Body of pancreas (tissue), 4 donors: ENCODE measurements at regions not wholly inside any gene's neighbourhood (a gene's known extent, or its start where the extent isn't known, plus 50 kb on each side); places are given as distances from the start of the nearest gene placed in this dataset.

Experiments used
- ATAC-seq: fragments of 150-250 bp; one replicate; pipeline ENCODE4 v1.9.1; 2016
- DNase-seq, 4 donors: peaks; one replicate each; pipeline ENCODE4 v3.0.0-alpha.2; 2019
- H3K27ac ChIP-seq, 4 donors: fragments of 200-600 bp; sonication (generic); 1 replicate in 3 of 4; 2 replicates in 1 of 4; pipeline versions ENCODE4 v1.5.1 to v1.6.1; 2016 to 2019; ENCODE audit warnings: mild to moderate bottlenecking in 1 of 4, mixed read lengths in 1 of 4, moderate library complexity in 1 of 4
- H3K27me3 ChIP-seq, 2 donors: fragments of 200-600 bp; sonication (generic); one replicate each; pipeline ENCODE4 v1.6.0; 2016; ENCODE audit warnings: mild to moderate bottlenecking in 1 of 2
- H3K36me3 ChIP-seq, 2 donors: fragments of 200-600 bp; sonication (generic); replicated peaks in 1 of 2; 2 replicates each; pipeline ENCODE4 v1.5.1; 2016; ENCODE audit warnings: low read depth in 2 of 2; ENCODE audit not compliant: insufficient read depth in 1 of 2
- H3K4me1 ChIP-seq: fragments of 200-600 bp; sonication (generic); one replicate; pipeline ENCODE4 v1.6.0; 2016
- H3K4me3 ChIP-seq, 2 donors: fragments of 200-600 bp; sonication (generic); 1 replicate in 1 of 2; 2 replicates in 1 of 2; pipeline ENCODE4 v1.5.1; 2016 to 2019
- H3K9me3 ChIP-seq, 3 donors: fragments of 200-600 bp; sonication (generic); 1 replicate in 2 of 3; 2 replicates in 1 of 3; pipeline ENCODE4 v1.5.1; 2016
- CTCF ChIP-seq, 7 experiments: fragments of 450-650 bp in 4 of 7; fragments of 200-600 bp in 3 of 7; sonication (generic) in 3 of 7; IDR thresholded peaks; one replicate each; pipeline ENCODE4 v1.5.1; 2016 to 2019; ENCODE audit warnings: antibody characterized with exemption in 7 of 7
- POLR2A ChIP-seq, 3 donors: fragments of 450-650 bp; IDR thresholded peaks; one replicate each; pipeline ENCODE4 v1.6.1; 2016; ENCODE audit warnings: antibody characterized with exemption in 3 of 3, mild to moderate bottlenecking in 2 of 3
- WGBS, 2 donors: methylation state at CpG; one replicate each; pipeline ENCODE4 v1.1.5; 2017; 5-methylcytosine and 5-hydroxymethylcytosine counted together
- intact Hi-C: fragments of 100-400 bp; cut with DNase I; formaldehyde crosslinking; loops from one replicate; pipeline ENCODE4 v1.15.1; 2023

- 87 to 93% methylated on average over 1 of the region's 1 CpG for WGBS, 2 donors
- no peak for ATAC-seq
- intact Hi-C loops, result no loop called here
Measured at GRCh38 chr4:59629348-59629747, 1570.8 kb upstream of the ADGRL3 start.

GRCh38 chr4:59630235-59630634 is 1569.9 kb upstream of the ADGRL3 start:
- H3K4me1 ChIP-seq, result no peaks in the 10 kb centered on the region
- 61 to 77% methylated on average over 3 of the region's 3 CpGs for WGBS, 2 donors
- no peak for ATAC-seq
- no peaks in the 10 kb centered on the region for H3K27me3 ChIP-seq
- TF ChIP-seq POLR2A (IDR thresholded peaks at IDR 0.05) (no peak), CTCF (IDR thresholded peaks at IDR 0.05) (no peak)
- H3K27ac ChIP-seq, result no peak overlapping the region
- no peak for DNase-seq
- intact Hi-C loops, result no loop called here
- no peak overlapping the region for H3K4me3 ChIP-seq
- no peaks in the 10 kb centered on the region for H3K9me3 ChIP-seq
- no peaks in the 10 kb centered on the region for H3K36me3 ChIP-seq

More at GRCh38 chr4:59629348-59629747, 1570.8 kb upstream of the ADGRL3 start:
- TF ChIP-seq CTCF (IDR thresholded peaks at IDR 0.05), result no peak
- no peak for TF ChIP-seq POLR2A (IDR thresholded peaks at IDR 0.05)
- Histone ChIP-seq H3K27ac (no peak overlapping the region), H3K27me3 (no peaks in the 10 kb centered on the region), H3K36me3 (no peaks in the 10 kb centered on the region), H3K9me3 (no peaks in the 10 kb centered on the region), H3K4me1 (no peaks in the 10 kb centered on the region), H3K4me3 (no peak overlapping the region)
- no peak for DNase-seq

GRCh38 chr4:59630922-59631321 is 1569.2 kb upstream of the ADGRL3 start:
- Histone ChIP-seq H3K9me3 (no peaks in the 10 kb centered on the region), H3K4me1 (no peaks in the 10 kb centered on the region), H3K4me3 (no peak overlapping the region), H3K36me3 (no peaks in the 10 kb centered on the region), H3K27me3 (no peaks in the 10 kb centered on the region), H3K27ac (no peak overlapping the region)
- intact Hi-C loops, result no loop called here
- TF ChIP-seq POLR2A (IDR thresholded peaks at IDR 0.05), result no peak
- no peak for TF ChIP-seq CTCF (IDR thresholded peaks at IDR 0.05)
- ATAC-seq (no peak), DNase-seq (no peak)

GRCh38 chr4:59637596-59637995 is 1562.5 kb upstream of the ADGRL3 start:
- TF ChIP-seq POLR2A (IDR thresholded peaks at IDR 0.05) (no peak), CTCF (IDR thresholded peaks at IDR 0.05) (no peak)
- 44 to 78% methylated on average over 1 of the region's 1 CpG for WGBS, 2 donors
- H3K27me3 ChIP-seq, result no peaks in the 10 kb centered on the region
- no peaks in the 10 kb centered on the region for H3K36me3 ChIP-seq
- ATAC-seq (no peak), DNase-seq (no peak)
- intact Hi-C loops, result no loop called here
- H3K4me3 ChIP-seq, result no peak overlapping the region
- H3K4me1 ChIP-seq, result no peaks in the 10 kb centered on the region
- no peak overlapping the region for H3K27ac ChIP-seq
- H3K9me3 ChIP-seq, result no peaks in the 10 kb centered on the region

- intact Hi-C loops, result no loop called here
- Histone ChIP-seq H3K27ac (no peak overlapping the region), H3K4me3 (no peak overlapping the region), H3K9me3 (no peaks in the 10 kb centered on the region), H3K4me1 (no peaks in the 10 kb centered on the region), H3K36me3 (no peaks in the 10 kb centered on the region), H3K27me3 (no peaks in the 10 kb centered on the region)
- 35 to 47% methylated on average over 1 of the region's 1 CpG for WGBS, 2 donors
- DNase-seq (no peak), ATAC-seq (no peak)
- TF ChIP-seq CTCF (IDR thresholded peaks at IDR 0.05) (no peak), POLR2A (IDR thresholded peaks at IDR 0.05) (no peak)
Measured at GRCh38 chr4:59643682-59644081, 1556.4 kb upstream of the ADGRL3 start.
